ENCODE measurements at regions not wholly inside any gene's neighbourhood (a gene's known extent, or its start where the extent isn't known, plus 50 kb on each side); places are given as distances from the start of the nearest gene placed in this dataset.

- TF ChIP-seq CTCF (IDR thresholded peaks at IDR 0.05) (no peak), POLR2AphosphoS5 (IDR thresholded peaks at IDR 0.05; ENCODE audit: low read depth, low read length) (no peak)
Measured at GRCh38 chr1:173307845-173308244, 100.7 kb upstream of the TNFSF4 start.
